Heart right ventricle (tissue), 16 donors: ENCODE measurements at regions not wholly inside any gene's neighbourhood (a gene's known extent, or its start where the extent isn't known, plus 50 kb on each side); places are given as distances from the start of the nearest gene placed in this dataset.

ENCODE experiments used
- ATAC-seq, 8 donors: fragments of 200-7000 bp; cut with Tn5 transposase; one replicate each; pipeline ENCODE4 v1.9.1; 2020; ENCODE audit warnings: mild to moderate bottlenecking in 8 of 8, moderate library complexity in 8 of 8, moderate number of reproducible peaks in 1 of 8
- DNase-seq, 2 donors: peaks; one replicate each; pipeline ENCODE4 v3.0.0-alpha.2; 2020
- H3K27ac ChIP-seq, 10 donors: fragments of 200-600 bp; sonication (generic) in 2 of 10; one replicate each; pipeline versions ENCODE4 v1.5.0 to v1.8.0; 2020 to 2022; ENCODE audit warnings: mild to moderate bottlenecking in 3 of 10
- H3K27me3 ChIP-seq, 7 donors: fragments of 200-600 bp; one replicate each; pipeline ENCODE4 v1.8.0; 2021 to 2022; ENCODE audit warnings: mild to moderate bottlenecking in 2 of 7
- H3K36me3 ChIP-seq, 9 donors: fragments of 200-600 bp; sonication (generic) in 1 of 9; one replicate each; pipeline versions ENCODE4 v1.5.0 to v1.8.0; 2020 to 2022; ENCODE audit warnings: mild to moderate bottlenecking in 2 of 9
- H3K4me1 ChIP-seq, 9 donors: fragments of 200-600 bp; sonication (generic) in 1 of 9; one replicate each; pipeline versions ENCODE4 v1.5.0 to v1.8.0; 2020 to 2022; ENCODE audit warnings: mild to moderate bottlenecking in 4 of 9
- H3K4me3 ChIP-seq, 10 donors: fragments of 200-600 bp; sonication (generic) in 2 of 10; one replicate each; pipeline versions ENCODE4 v1.5.0 to v1.8.0; 2020 to 2022; ENCODE audit warnings: mild to moderate bottlenecking in 7 of 10, moderate library complexity in 2 of 10
- H3K9me3 ChIP-seq, 11 donors: fragments of 200-600 bp in 10 of 11; sonication (generic) in 2 of 11; one replicate each; pipeline versions ENCODE4 v1.5.0 to v1.8.0; 2013 to 2022; ENCODE audit warnings: mild to moderate bottlenecking in 2 of 11, control low read depth in 1 of 11, moderate library complexity in 1 of 11
- CTCF ChIP-seq, 9 donors: fragments of 200-600 bp; sonication (generic) in 2 of 9; IDR thresholded peaks; one replicate each; pipeline versions ENCODE4 v1.5.0 to v1.8.0; 2021 to 2022; ENCODE audit warnings: antibody characterized with exemption in 9 of 9, mild to moderate bottlenecking in 5 of 9, moderate library complexity in 1 of 9
- WGBS, 2 donors: extraction: QIAGEN DNeasy Blood & Tissue Kit; methylation state at CpG; one replicate each; pipeline ENCODE4 v1.1.7; 2013; ENCODE audit warnings: inconsistent platforms in 1 of 2; 5-methylcytosine and 5-hydroxymethylcytosine counted together
- intact Hi-C, 10 donors: fragments of 100-400 bp; cut with DNase I; formaldehyde crosslinking; loops; one replicate each; pipeline versions ENCODE4 v1.11.1 to v1.14.2; 2022
- donor health status: Arrhythmogenic right ventricular cardiomyopathy.
- donor health status: ischemic (EF 13 %, LVEDD 7.1; RV severe dilation, severe dysfunction).
- donor health status: healthy with polysubstance abuse.
- donor health status: DM: no; HTN: yes; CAD: no.
- donor health status: DM: no; HTN: no; CAD: no.
- donor health status: ischemic (EF 25% LVEDD 6.9; RV normal size, moderate dysfunction).
- donor health status: ischemic (EF 25% LVEDD 5.7; RV mildly dilated, moderate dysfunction).
- donor health status: healthy.
- donor health status: DM: yes; HTN: yes; CAD: no.
- donor health status: Ischemic cardiomyopathy.
- donor health status: ischemic (EF 35%, LVEDD 5.7; RV mildly dilated, moderate dysfunction).
- donor health status: nonischemic (EF 11% LVEDD 7.7; RV severe dilation, severe dysfunction).
- donor health status: DM: yes; HTN: yes; CAD: no.
- donor health status: PGD.
- donor health status: ischemic (EF 29% LVEDD 5.4; RV normal size, mild dysfunction).
- donor health status: nonischemic (EF 23%, LVEDD 6.1; RV moderate dilation, normal function).

GRCh38 chr3:61345020-61345419 lies 93.8 kb upstream of the FHIT start:
- H3K27me3 ChIP-seq: no peaks in the 10 kb centered on the region

GRCh38 chr3:61347981-61348380 lies 96.7 kb upstream of the FHIT start:
- Histone ChIP-seq H3K36me3 (no peaks in the 10 kb centered on the region), H3K4me1 (no peaks in the 10 kb centered on the region), H3K27me3 (no peaks in the 10 kb centered on the region), H3K9me3 (peaks cover 0 to under 1% (median 0%) of the 10 kb centered on the region in 11 donors), H3K27ac (no peak overlapping the region), H3K4me3 (no peak overlapping the region)
- intact Hi-C loops: no loop called here
- DNase-seq: no peak
- ATAC-seq: no peak
- no peak for TF ChIP-seq CTCF (IDR thresholded peaks at IDR 0.05)

More at GRCh38 chr3:61345020-61345419, 93.8 kb upstream of the FHIT start:
- no peaks in the 10 kb centered on the region for H3K9me3 ChIP-seq
- H3K4me3 ChIP-seq: no peak overlapping the region
- no peak overlapping the region for H3K27ac ChIP-seq
- 99 to 100% methylated on average over 2 of the region's 2 CpGs for WGBS, 2 donors
- DNase-seq (no peak), ATAC-seq (no peak)
- no peak for TF ChIP-seq CTCF (IDR thresholded peaks at IDR 0.05)
- H3K36me3 ChIP-seq: no peaks in the 10 kb centered on the region
- intact Hi-C loops: no loop called here
- no peaks in the 10 kb centered on the region for H3K4me1 ChIP-seq

- WGBS, 2 donors: 86% methylated on average over 4 of the region's 4 CpGs
- Histone ChIP-seq H3K9me3 (peaks cover 0 to 5% (median 0%) of the 10 kb centered on the region in 11 donors), H3K4me3 (no peak overlapping the region), H3K27ac (no peak overlapping the region), H3K4me1 (no peaks in the 10 kb centered on the region), H3K36me3 (no peaks in the 10 kb centered on the region), H3K27me3 (no peaks in the 10 kb centered on the region)
- no peak for TF ChIP-seq CTCF (IDR thresholded peaks at IDR 0.05)
- DNase-seq (no peak), ATAC-seq (no peak)
- intact Hi-C loops: no loop called here
Measured at GRCh38 chr3:61349717-61350116, 98.5 kb upstream of the FHIT start.

- no peak for DNase-seq
- no peaks in the 10 kb centered on the region for H3K27me3 ChIP-seq
- no peak overlapping the region for H3K4me3 ChIP-seq
- WGBS, 2 donors: 99% methylated on average over 6 of the region's 6 CpGs
- no peaks in the 10 kb centered on the region for H3K36me3 ChIP-seq
- peaks cover 0 to 5% (median 0%) of the 10 kb centered on the region in 11 donors for H3K9me3 ChIP-seq
- TF ChIP-seq CTCF (IDR thresholded peaks at IDR 0.05): no peak
- no peak overlapping the region for H3K27ac ChIP-seq
- no peaks in the 10 kb centered on the region for H3K4me1 ChIP-seq
- no peak for ATAC-seq
- intact Hi-C loops: no loop called here
Measured at GRCh38 chr3:61350782-61351309, 99.6 kb upstream of the FHIT start.
